ENCODE measurements at regions not wholly inside any gene's neighbourhood (a gene's known extent, or its start where the extent isn't known, plus 50 kb on each side); places are given as distances from the start of the nearest gene placed in this dataset.

- H3K36me3 ChIP-seq = no peaks in the 10 kb centered on the region
- intact Hi-C loops (cut with DNase I) = no loop called here
- 86 to 93% methylated on average over 4 of the region's 4 CpGs for WGBS, 2 donors
- no peaks in the 10 kb centered on the region for H3K9me3 ChIP-seq
- H3K4me3 ChIP-seq = no peak overlapping the region
- no peak for DNase-seq
- no peaks in the 10 kb centered on the region for H3K4me1 ChIP-seq
- no peak overlapping the region for H3K27ac ChIP-seq
- TF ChIP-seq POLR2AphosphoS5 (IDR thresholded peaks at IDR 0.05) (no peak), EP300 (IDR thresholded peaks at IDR 0.05) (no peak), CTCF (IDR thresholded peaks at IDR 0.05) (no peak), POLR2A (IDR thresholded peaks at IDR 0.05) (no peak)
- no peaks in the 10 kb centered on the region for H3K27me3 ChIP-seq
These were observed 809.6 kb upstream of the NR2F2 start for GRCh38 chr15:95520922-95521321.

- no peak overlapping the region for H3K27ac ChIP-seq
- no peak for DNase-seq
- TF ChIP-seq EP300 (IDR thresholded peaks at IDR 0.05) = no peak
- TF ChIP-seq POLR2A (IDR thresholded peaks at IDR 0.05) = no peak
- TF ChIP-seq POLR2AphosphoS5 (IDR thresholded peaks at IDR 0.05) = no peak
- no peak for TF ChIP-seq CTCF (IDR thresholded peaks at IDR 0.05)
- no peaks in the 10 kb centered on the region for H3K4me1 ChIP-seq
- no peak overlapping the region for H3K4me3 ChIP-seq
- H3K27me3 ChIP-seq = no peaks in the 10 kb centered on the region
- intact Hi-C loops (cut with DNase I) = no loop called here
- H3K36me3 ChIP-seq = no peaks in the 10 kb centered on the region
- whole genome bisulfite sequencing, 2 donors = 64 to 84% methylated on average over 3 of the region's 3 CpGs
- H3K9me3 ChIP-seq = no peaks in the 10 kb centered on the region
These were observed 808.0 kb upstream of the NR2F2 start for GRCh38 chr15:95522533-95522932.

GRCh38 chr15:95528920-95529319 is 801.6 kb upstream of the NR2F2 start:
- Histone ChIP-seq H3K4me1 (no peaks in the 10 kb centered on the region), H3K36me3 (no peaks in the 10 kb centered on the region), H3K9me3 (no peaks in the 10 kb centered on the region), H3K27ac (no peak overlapping the region), H3K27me3 (no peaks in the 10 kb centered on the region), H3K4me3 (no peak overlapping the region)
- no peak for DNase-seq
- intact Hi-C loops (cut with DNase I) = no loop called here
- 80 to 86% methylated on average over 3 of the region's 3 CpGs for WGBS, 2 donors
- TF ChIP-seq EP300 (IDR thresholded peaks at IDR 0.05) (no peak), POLR2A (IDR thresholded peaks at IDR 0.05) (no peak), POLR2AphosphoS5 (IDR thresholded peaks at IDR 0.05) (no peak), CTCF (IDR thresholded peaks at IDR 0.05) (no peak)

- 93 to 95% methylated on average over 11 of the region's 11 CpGs for WGBS, 2 donors
- intact Hi-C loops (cut with DNase I) = no loop called here
- TF ChIP-seq POLR2AphosphoS5 (IDR thresholded peaks at IDR 0.05) (no peak), CTCF (IDR thresholded peaks at IDR 0.05) (no peak), POLR2A (IDR thresholded peaks at IDR 0.05) (no peak), EP300 (IDR thresholded peaks at IDR 0.05) (no peak)
These were observed 793.9 kb upstream of the NR2F2 start for GRCh38 chr15:95536638-95537037.

GRCh38 chr15:95538693-95539092 is 791.8 kb upstream of the NR2F2 start:
- no peaks in the 10 kb centered on the region for H3K9me3 ChIP-seq
- intact Hi-C loops (cut with DNase I) = no loop called here
- DNase-seq = no peak
- H3K4me3 ChIP-seq = no peak overlapping the region
- TF ChIP-seq POLR2AphosphoS5 (IDR thresholded peaks at IDR 0.05) = no peak
- TF ChIP-seq CTCF (IDR thresholded peaks at IDR 0.05) = no peak
- no peak for TF ChIP-seq POLR2A (IDR thresholded peaks at IDR 0.05)
- TF ChIP-seq EP300 (IDR thresholded peaks at IDR 0.05) = no peak
- H3K27me3 ChIP-seq = no peaks in the 10 kb centered on the region
- WGBS, 2 donors = 66 to 67% methylated on average over 5 of the region's 5 CpGs
- no peaks in the 10 kb centered on the region for H3K4me1 ChIP-seq
- H3K36me3 ChIP-seq = no peaks in the 10 kb centered on the region
- no peak overlapping the region for H3K27ac ChIP-seq

More at GRCh38 chr15:95536638-95537037, 793.9 kb upstream of the NR2F2 start:
- Histone ChIP-seq H3K9me3 (no peaks in the 10 kb centered on the region), H3K27ac (no peak overlapping the region), H3K4me1 (no peaks in the 10 kb centered on the region), H3K36me3 (no peaks in the 10 kb centered on the region), H3K4me3 (no peak overlapping the region), H3K27me3 (no peaks in the 10 kb centered on the region)
- no peak for DNase-seq
